HFFc6 (cell line): ENCODE measurements at regions not wholly inside any gene's neighbourhood (a gene's known extent, or its start where the extent isn't known, plus 50 kb on each side); places are given as distances from the start of the nearest gene placed in this dataset.

Experiments
- DNase-seq: peaks from one replicate; pipeline ENCODE4 v3.0.0-alpha.2; 2018
- H3K27ac Mint-ChIP-seq: 2 replicates; pipeline ENCODE4 v1.8.0; 2020; ENCODE audit warnings: mild to moderate bottlenecking, mixed read lengths
- H3K27me3 Mint-ChIP-seq: 2 replicates; pipeline ENCODE4 v1.8.0; 2021; ENCODE audit warnings: mild to moderate bottlenecking, moderate library complexity, mixed read lengths; ENCODE audit not compliant: insufficient read depth
- H3K36me3 Mint-ChIP-seq: 2 replicates; pipeline ENCODE4 v1.8.0; 2021; ENCODE audit warnings: low read depth, mixed read lengths
- H3K4me1 Mint-ChIP-seq: 2 replicates; pipeline ENCODE4 v1.8.0; 2020; ENCODE audit warnings: low read depth, mixed read lengths
- H3K4me3 Mint-ChIP-seq: 2 replicates; pipeline ENCODE4 v1.8.0; 2020; ENCODE audit warnings: mild to moderate bottlenecking, moderate library complexity, mixed read lengths
- H3K9me3 Mint-ChIP-seq: 2 replicates; pipeline ENCODE4 v1.8.0; 2020; ENCODE audit warnings: mild to moderate bottlenecking, mixed read lengths
- CTCF ChIP-seq: fragments of 200-600 bp; sonication (generic); IDR thresholded peaks from 2 replicates; pipeline ENCODE4 v1.5.0; 2021; ENCODE audit warnings: antibody characterized with exemption, mild to moderate bottlenecking

- peaks cover 5% of the 10 kb centered on the region for H3K27me3 Mint-ChIP-seq
- DNase-seq: no peak
Measured at GRCh38 chr7:42689626-42690025, 222.2 kb downstream of the C7orf25 start.

GRCh38 chr7:42688056-42688371 lies 223.9 kb downstream of the C7orf25 start:
- H3K9me3 Mint-ChIP-seq: no peaks in the 10 kb centered on the region
- H3K27me3 Mint-ChIP-seq: peaks cover 13% of the 10 kb centered on the region
- H3K27ac Mint-ChIP-seq: no peak overlapping the region
- no peak for TF ChIP-seq CTCF
- H3K4me3 Mint-ChIP-seq: no peak overlapping the region
- H3K4me1 Mint-ChIP-seq: no peaks in the 10 kb centered on the region
- H3K36me3 Mint-ChIP-seq: no peaks in the 10 kb centered on the region
- no peak for DNase-seq

More at GRCh38 chr7:42689626-42690025, 222.2 kb downstream of the C7orf25 start:
- no peak for TF ChIP-seq CTCF
- H3K27ac Mint-ChIP-seq: no peak overlapping the region
- H3K9me3 Mint-ChIP-seq: no peaks in the 10 kb centered on the region
- H3K4me3 Mint-ChIP-seq: no peak overlapping the region
- no peaks in the 10 kb centered on the region for H3K4me1 Mint-ChIP-seq
- no peaks in the 10 kb centered on the region for H3K36me3 Mint-ChIP-seq

- no peak for TF ChIP-seq CTCF
- Mint-ChIP-seq H3K27me3 (peaks cover 13% of the 10 kb centered on the region), H3K9me3 (no peaks in the 10 kb centered on the region), H3K4me3 (no peak overlapping the region), H3K27ac (no peak overlapping the region), H3K36me3 (no peaks in the 10 kb centered on the region), H3K4me1 (no peaks in the 10 kb centered on the region)
- DNase-seq: no peak
Measured at GRCh38 chr7:42687211-42688055, 224.4 kb downstream of the C7orf25 start.

GRCh38 chr7:42686594-42687156 lies 225.2 kb downstream of the C7orf25 start:
- peaks cover 13% of the 10 kb centered on the region for H3K27me3 Mint-ChIP-seq
- TF ChIP-seq CTCF: no peak
- no peak overlapping the region for H3K27ac Mint-ChIP-seq
- no peak overlapping the region for H3K4me3 Mint-ChIP-seq
- H3K9me3 Mint-ChIP-seq: no peaks in the 10 kb centered on the region
- H3K36me3 Mint-ChIP-seq: no peaks in the 10 kb centered on the region
- H3K4me1 Mint-ChIP-seq: no peaks in the 10 kb centered on the region
- DNase-seq: no peak

- no peak overlapping the region for H3K27ac Mint-ChIP-seq
- no peak for DNase-seq
- TF ChIP-seq CTCF: no peak
- no peaks in the 10 kb centered on the region for H3K36me3 Mint-ChIP-seq
- peaks cover 13% of the 10 kb centered on the region for H3K27me3 Mint-ChIP-seq
- no peaks in the 10 kb centered on the region for H3K4me1 Mint-ChIP-seq
- H3K4me3 Mint-ChIP-seq: no peak overlapping the region
- H3K9me3 Mint-ChIP-seq: no peaks in the 10 kb centered on the region
Measured at GRCh38 chr7:42685911-42686310, 226.0 kb downstream of the C7orf25 start.
